ENCODE measurements at regions not wholly inside any gene's neighbourhood (a gene's known extent, or its start where the extent isn't known, plus 50 kb on each side); places are given as distances from the start of the nearest gene placed in this dataset.
"Not testable (repeated sequence)": the region's sequence is repeated elsewhere in the genome, so short reads cannot be mapped to it uniquely, and the experiment has no call there.

DNA sequence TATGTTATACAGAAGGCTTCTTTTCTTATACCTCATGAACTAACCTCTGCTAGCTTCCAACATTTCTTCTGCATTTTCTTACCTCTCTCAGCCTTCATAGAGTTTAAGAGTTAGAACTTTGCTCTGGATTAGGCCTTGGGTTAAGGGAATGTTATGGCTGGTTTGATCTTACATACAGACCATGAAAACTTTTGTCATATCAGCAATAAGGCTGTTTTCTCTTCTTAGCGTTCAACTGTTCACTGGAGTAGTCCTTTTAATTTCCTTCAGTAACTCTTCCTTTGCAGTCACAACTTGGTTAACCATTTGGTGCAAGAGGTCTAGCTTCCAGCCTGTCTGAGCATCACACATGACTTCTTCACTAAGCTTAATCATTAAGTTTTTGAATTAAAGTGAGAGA, 329.0 kb upstream of the CCNG1 start:
- H3K36me3 ChIP-seq (replicated peaks in 1 of 2), result no peaks in the 10 kb centered on the region
- no peak overlapping the region for H3K27ac ChIP-seq
- intact Hi-C loops (cut with DNase I), result no loop called here
- H3K4me1 ChIP-seq (replicated peaks in 1 of 2), result no peaks in the 10 kb centered on the region
- 73 to 93% (median 86%) methylated on average over 1 of the region's 1 CpG for WGBS, 4 donors
- TF ChIP-seq CTCF (IDR thresholded peaks at IDR 0.05) (no peak), POLR2A (IDR thresholded peaks at IDR 0.05) (no peak)
- no peaks in the 10 kb centered on the region for H3K27me3 ChIP-seq
- H3K9me3 ChIP-seq (replicated peaks in 1 of 3), result no peaks in the 10 kb centered on the region
- H3K4me3 ChIP-seq, result no peak overlapping the region
- DNase-seq, result no peak

- TF ChIP-seq CTCF (IDR thresholded peaks at IDR 0.05), result no peak
- TF ChIP-seq POLR2A (IDR thresholded peaks at IDR 0.05), result no peak
- no peak for DNase-seq
- H3K4me3 ChIP-seq, result no peak overlapping the region
- WGBS, 4 donors, result 50 to 62% (median 53%) methylated on average over 4 of the region's 4 CpGs
- no peaks in the 10 kb centered on the region for H3K4me1 ChIP-seq (replicated peaks in 1 of 2)
- no peaks in the 10 kb centered on the region for H3K27me3 ChIP-seq
- no peaks in the 10 kb centered on the region for H3K9me3 ChIP-seq (replicated peaks in 1 of 3)
- no peak overlapping the region for H3K27ac ChIP-seq
- no peaks in the 10 kb centered on the region for H3K36me3 ChIP-seq (replicated peaks in 1 of 2)
- intact Hi-C loops (cut with DNase I), result no loop called here
Observed at GRCh38 chr5:163115011-163115410, 322.4 kb upstream of the CCNG1 start.

GRCh38 chr5:163116618-163117017, 320.8 kb upstream of the CCNG1 start:
- DNase-seq; H3K36me3 ChIP-seq (replicated peaks in 1 of 2); H3K4me3 ChIP-seq; H3K9me3 ChIP-seq (replicated peaks in 1 of 3); H3K4me1 ChIP-seq (replicated peaks in 1 of 2); H3K27me3 ChIP-seq; intact Hi-C loops (cut with DNase I); H3K27ac ChIP-seq: not testable (repeated sequence)
- WGBS, 4 donors, result 68 to 89% (median 81%) methylated on average over 2 of the region's 2 CpGs

- H3K4me1 ChIP-seq (replicated peaks in 1 of 2), result no peaks in the 10 kb centered on the region
- H3K4me3 ChIP-seq, result no peak overlapping the region
- H3K9me3 ChIP-seq (replicated peaks in 1 of 3), result no peaks in the 10 kb centered on the region
- no peak overlapping the region for H3K27ac ChIP-seq
- TF ChIP-seq CTCF (IDR thresholded peaks at IDR 0.05) (no peak), POLR2A (IDR thresholded peaks at IDR 0.05) (no peak)
- no peaks in the 10 kb centered on the region for H3K36me3 ChIP-seq (replicated peaks in 1 of 2)
- H3K27me3 ChIP-seq, result no peaks in the 10 kb centered on the region
- no peak for DNase-seq
- intact Hi-C loops (cut with DNase I), result no loop called here
Observed at GRCh38 chr5:163134061-163134460, 303.3 kb upstream of the CCNG1 start.

GRCh38 chr5:163135849-163136248, 301.5 kb upstream of the CCNG1 start:
- no peaks in the 10 kb centered on the region for H3K36me3 ChIP-seq (replicated peaks in 1 of 2)
- WGBS, 4 donors, result 51 to 81% (median 69%) methylated on average over 2 of the region's 2 CpGs

More at GRCh38 chr5:163135849-163136248, 301.5 kb upstream of the CCNG1 start:
- no peak for DNase-seq
- Histone ChIP-seq H3K27ac (no peak overlapping the region), H3K27me3 (no peaks in the 10 kb centered on the region), H3K4me1 (replicated peaks in 1 of 2) (no peaks in the 10 kb centered on the region), H3K9me3 (replicated peaks in 1 of 3) (no peaks in the 10 kb centered on the region), H3K4me3 (no peak overlapping the region)
- intact Hi-C loops (cut with DNase I), result no loop called here
- TF ChIP-seq CTCF (IDR thresholded peaks at IDR 0.05) (no peak), POLR2A (IDR thresholded peaks at IDR 0.05) (no peak)

Data from adrenal gland (tissue), 9 donors.